GM12892 (cell line): ENCODE measurements at regions not wholly inside any gene's neighbourhood (a gene's known extent, or its start where the extent isn't known, plus 50 kb on each side); places are given as distances from the start of the nearest gene placed in this dataset.

Source experiments
- POLR2A ChIP-seq: IDR thresholded peaks from 2 replicates; pipeline ENCODE4 v1.6.1; 2011; ENCODE audit warnings: low read depth, low read length, control low read depth
- POLR2AphosphoS5 ChIP-seq: IDR thresholded peaks from 2 replicates; pipeline ENCODE4 v1.6.1; 2011; ENCODE audit warnings: low read depth, low read length, control low read depth
- TAF1 ChIP-seq: IDR thresholded peaks from 2 replicates; pipeline ENCODE4 v1.6.1; 2011; ENCODE audit warnings: low read depth, mild to moderate bottlenecking, control low read depth, low read length, borderline replicate concordance

- TF ChIP-seq POLR2AphosphoS5: no peak
- TF ChIP-seq POLR2A: no peak
- TF ChIP-seq TAF1: no peak
Measured at GRCh38 chr4:161254375-161254774, 909.4 kb downstream of the FSTL5 start.
